ENCODE measurements at regions not wholly inside any gene's neighbourhood (a gene's known extent, or its start where the extent isn't known, plus 50 kb on each side); places are given as distances from the start of the nearest gene placed in this dataset.

GRCh38 chr2:129760669-129761068 lies 218.8 kb upstream of the RAB6C start:
- DNase-seq (ENCODE audit: low spot score), result no peak
- intact Hi-C loops (cut with micrococcal nuclease; ENCODE audit: unreplicated experiment), result no loop called here
- no peaks in the 10 kb centered on the region for H3K4me1 ChIP-seq (ENCODE audit: insufficient read depth, low read length, poor library complexity, severe bottlenecking)
- H3K36me3 ChIP-seq (ENCODE audit: insufficient read depth, low read length, poor library complexity, severe bottlenecking), result no peaks in the 10 kb centered on the region
- no TSS peak for BruUV-seq (replicated peaks)
- H3K27me3 ChIP-seq (replicated peaks; ENCODE audit: insufficient read depth, low read depth, low read length, poor library complexity), result no peaks in the 10 kb centered on the region
- ChIA-PET POLR2A (ENCODE audit: low non-redundant PET) (no interaction called here), CTCF (no interaction called here)
- H3K9me3 ChIP-seq (ENCODE audit: low read depth, low read length, poor library complexity, severe bottlenecking), result no peaks in the 10 kb centered on the region
- TF ChIP-seq EZH2 (IDR thresholded peaks at IDR 0.05; ENCODE audit: borderline replicate concordance, low read depth, low read length, poor library complexity, severe bottlenecking) (no peak), CTCF (conservative IDR thresholded peaks at IDR 0.05; ENCODE audit: low read depth, low read length) (no peak)
- H3K4me3 ChIP-seq (ENCODE audit: low read depth, low read length, poor library complexity, severe bottlenecking), result no peak overlapping the region
- no peak overlapping the region for H3K27ac ChIP-seq (ENCODE audit: low read depth, low read length, poor library complexity, severe bottlenecking)

- intact Hi-C loops (cut with micrococcal nuclease; ENCODE audit: unreplicated experiment), result no loop called here
- no peak for DNase-seq (ENCODE audit: low spot score)
- Histone ChIP-seq H3K4me3 (ENCODE audit: low read depth, low read length, poor library complexity, severe bottlenecking) (no peak overlapping the region), H3K27me3 (replicated peaks; ENCODE audit: insufficient read depth, low read depth, low read length, poor library complexity) (no peaks in the 10 kb centered on the region), H3K9me3 (ENCODE audit: low read depth, low read length, poor library complexity, severe bottlenecking) (no peaks in the 10 kb centered on the region), H3K36me3 (ENCODE audit: insufficient read depth, low read length, poor library complexity, severe bottlenecking) (no peaks in the 10 kb centered on the region), H3K4me1 (ENCODE audit: insufficient read depth, low read length, poor library complexity, severe bottlenecking) (no peaks in the 10 kb centered on the region), H3K27ac (ENCODE audit: low read depth, low read length, poor library complexity, severe bottlenecking) (no peak overlapping the region)
- no TSS peak for BruUV-seq (replicated peaks)
- POLR2A ChIA-PET (ENCODE audit: low non-redundant PET), result no interaction called here
- CTCF ChIA-PET, result no interaction called here
- TF ChIP-seq EZH2 (IDR thresholded peaks at IDR 0.05; ENCODE audit: borderline replicate concordance, low read depth, low read length, poor library complexity, severe bottlenecking), result no peak
- TF ChIP-seq CTCF (conservative IDR thresholded peaks at IDR 0.05; ENCODE audit: low read depth, low read length), result no peak
Measured at GRCh38 chr2:129761569-129762021, 217.9 kb upstream of the RAB6C start.

GRCh38 chr2:129762386-129763189 lies 216.9 kb upstream of the RAB6C start:
- intact Hi-C loops (cut with micrococcal nuclease; ENCODE audit: unreplicated experiment), result no loop called here
- H3K4me3 ChIP-seq (ENCODE audit: low read depth, low read length, poor library complexity, severe bottlenecking), result no peak overlapping the region
- no TSS peak for BruUV-seq (replicated peaks)
- CTCF ChIA-PET, result no interaction called here
- POLR2A ChIA-PET (ENCODE audit: low non-redundant PET), result no interaction called here
- DNase-seq (ENCODE audit: low spot score), result no peak
- H3K27ac ChIP-seq (ENCODE audit: low read depth, low read length, poor library complexity, severe bottlenecking), result no peak overlapping the region
- TF ChIP-seq EZH2 (IDR thresholded peaks at IDR 0.05; ENCODE audit: borderline replicate concordance, low read depth, low read length, poor library complexity, severe bottlenecking), result no peak
- no peak for TF ChIP-seq CTCF (conservative IDR thresholded peaks at IDR 0.05; ENCODE audit: low read depth, low read length)
- H3K36me3 ChIP-seq (ENCODE audit: insufficient read depth, low read length, poor library complexity, severe bottlenecking), result no peaks in the 10 kb centered on the region
- no peaks in the 10 kb centered on the region for H3K27me3 ChIP-seq (replicated peaks; ENCODE audit: insufficient read depth, low read depth, low read length, poor library complexity)
- H3K9me3 ChIP-seq (ENCODE audit: low read depth, low read length, poor library complexity, severe bottlenecking), result no peaks in the 10 kb centered on the region
- no peaks in the 10 kb centered on the region for H3K4me1 ChIP-seq (ENCODE audit: insufficient read depth, low read length, poor library complexity, severe bottlenecking)

Data from A673 (cell line).